ENCODE measurements at regions not wholly inside any gene's neighbourhood (a gene's known extent, or its start where the extent isn't known, plus 50 kb on each side); places are given as distances from the start of the nearest gene placed in this dataset.
A peak's percentile ranks its signal among the peaks of the same experiment; 100 is the strongest.

GRCh38 chrX:46278572-46278971 is 266.6 kb downstream of the ZNF674 start (continued):
- TF ChIP-seq ZNF609 (CRISPR knock-in tag; IDR thresholded peaks at IDR 0.05; ENCODE audit: borderline replicate concordance) = no peak
- no peak for TF ChIP-seq FOSL1 (CRISPR knock-in tag; IDR thresholded peaks at IDR 0.05; ENCODE audit: borderline replicate concordance)
- TF ChIP-seq HDAC2 (CRISPR knock-in tag; IDR thresholded peaks at IDR 0.05) = no peak
- no peak for TF ChIP-seq ZSCAN21 (CRISPR knock-in tag; IDR thresholded peaks at IDR 0.05; ENCODE audit: borderline replicate concordance)
- no peak for TF ChIP-seq ZNF83 (CRISPR knock-in tag; IDR thresholded peaks at IDR 0.05; ENCODE audit: borderline replicate concordance)
- TF ChIP-seq ZFP82 (CRISPR knock-in tag; IDR thresholded peaks at IDR 0.05; ENCODE audit: borderline replicate concordance) = no peak
- TF ChIP-seq ZNF75D (CRISPR knock-in tag; IDR thresholded peaks at IDR 0.05; ENCODE audit: borderline replicate concordance) = no peak
- TF ChIP-seq DPF2 (CRISPR knock-in tag; IDR thresholded peaks at IDR 0.05; ENCODE audit: borderline replicate concordance, low read depth) = no peak
- no peak for TF ChIP-seq ZNF792 (CRISPR knock-in tag; IDR thresholded peaks at IDR 0.05)

GRCh38 chrX:46268412-46268811 is 276.8 kb downstream of the ZNF674 start:
- ATAC-seq = no peak
- H3K27me3 ChIP-seq (ENCODE audit: control insufficient read depth in 1 of 2, insufficient read depth in 2 of 2, low read length in 2 of 2) = no peaks in the 10 kb centered on the region
- no TSS peak for BruUV-seq (replicated peaks)
- H3K79me2 ChIP-seq (ENCODE audit: insufficient read depth, low read length) = no peaks in the 10 kb centered on the region
- intact Hi-C loops (cut with micrococcal nuclease; ENCODE audit: unreplicated experiment) (no loop called here), in situ Hi-C loops (cut with HindIII; ENCODE audit: extremely low pct_ligation_motif_present, low pct_unique_long_range_greater_than_20kb) (no loop called here)
- no peak overlapping the region for H3K4me2 ChIP-seq (ENCODE audit: low read depth, low read length)
- WGBS (ENCODE audit: low lambda C conversion rate) = 50% methylated on average over 1 of the region's 1 CpG
- no peak overlapping the region for H3K9ac ChIP-seq (ENCODE audit: insufficient read depth, low read depth, low read length)
- ChIA-PET CTCF (ENCODE audit: low intra/inter-chr PET ratio, low total read pairs) (no interaction called here), POLR2A (no interaction called here)
- no peak overlapping the region for H2AFZ ChIP-seq (ENCODE audit: low read length)
- H3K4me1 ChIP-seq (ENCODE audit: insufficient read depth, low read length) = peaks cover 13% of the 10 kb centered on the region
- no peak overlapping the region for H3K27ac ChIP-seq (ENCODE audit: extremely low read length, insufficient read depth, low read length)
- no peaks in the 10 kb centered on the region for H4K20me1 ChIP-seq (ENCODE audit: insufficient read depth, low read length)
- no peak for FAIRE-seq
- no peaks in the 10 kb centered on the region for H3K36me3 ChIP-seq (replicated peaks in 1 of 2; ENCODE audit: control insufficient read depth in 1 of 2, insufficient read depth in 2 of 2, low read length in 2 of 2)
- H3K4me3 ChIP-seq (replicated peaks in 1 of 3; ENCODE audit: insufficient read depth in 1 of 3, low read depth in 2 of 3, low read length in 3 of 3) = no peak overlapping the region
- H3K9me3 ChIP-seq (ENCODE audit: low read length) = no peaks in the 10 kb centered on the region
- DNase-seq (ENCODE audit: low spot score) = peak; percentile 11
- TF ChIP-seq CC2D1A (CRISPR knock-in tag; IDR thresholded peaks at IDR 0.05) (no peak), AKAP8 (CRISPR knock-in tag; IDR thresholded peaks at IDR 0.05) (no peak), KDM2A (CRISPR knock-in tag; IDR thresholded peaks at IDR 0.05; ENCODE audit: borderline replicate concordance, low read depth) (no peak), PRDM4 (CRISPR knock-in tag; IDR thresholded peaks at IDR 0.05; ENCODE audit: borderline replicate concordance) (no peak), NFE2 (CRISPR knock-in tag; IDR thresholded peaks at IDR 0.05) (no peak; the same call in 1 of the 2 replicates), ZNF205 (CRISPR knock-in tag; IDR thresholded peaks at IDR 0.05) (no peak), FOXO4 (CRISPR knock-in tag; conservative IDR thresholded peaks at IDR 0.05) (no peak), MAFK (conservative IDR thresholded peaks at IDR 0.05 in 1 of 2, IDR thresholded peaks at IDR 0.05 in 1 of 2; ENCODE audit: low read length in 2 of 2) (peak; percentile 46 to 59; a peak in 2 of 4 replicates)
